ENCODE measurements at regions not wholly inside any gene's neighbourhood (a gene's known extent, or its start where the extent isn't known, plus 50 kb on each side); places are given as distances from the start of the nearest gene placed in this dataset.
A peak's percentile ranks its signal among the peaks of the same experiment; 100 is the strongest.

- DNase-seq (ENCODE audit: unreplicated experiment) = no peak
- TF ChIP-seq, protein P1, sequence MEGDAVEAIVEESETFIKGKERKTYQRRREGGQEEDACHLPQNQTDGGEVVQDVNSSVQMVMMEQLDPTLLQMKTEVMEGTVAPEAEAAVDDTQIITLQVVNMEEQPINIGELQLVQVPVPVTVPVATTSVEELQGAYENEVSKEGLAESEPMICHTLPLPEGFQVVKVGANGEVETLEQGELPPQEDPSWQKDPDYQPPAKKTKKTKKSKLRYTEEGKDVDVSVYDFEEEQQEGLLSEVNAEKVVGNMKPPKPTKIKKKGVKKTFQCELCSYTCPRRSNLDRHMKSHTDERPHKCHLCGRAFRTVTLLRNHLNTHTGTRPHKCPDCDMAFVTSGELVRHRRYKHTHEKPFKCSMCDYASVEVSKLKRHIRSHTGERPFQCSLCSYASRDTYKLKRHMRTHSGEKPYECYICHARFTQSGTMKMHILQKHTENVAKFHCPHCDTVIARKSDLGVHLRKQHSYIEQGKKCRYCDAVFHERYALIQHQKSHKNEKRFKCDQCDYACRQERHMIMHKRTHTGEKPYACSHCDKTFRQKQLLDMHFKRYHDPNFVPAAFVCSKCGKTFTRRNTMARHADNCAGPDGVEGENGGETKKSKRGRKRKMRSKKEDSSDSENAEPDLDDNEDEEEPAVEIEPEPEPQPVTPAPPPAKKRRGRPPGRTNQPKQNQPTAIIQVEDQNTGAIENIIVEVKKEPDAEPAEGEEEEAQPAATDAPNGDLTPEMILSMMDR (IDR thresholded peaks at IDR 0.05; ENCODE audit: unreplicated experiment) = no peak
- Mint-ChIP-seq H3K27ac (ENCODE audit: low read depth, unreplicated experiment) (no peak overlapping the region), H3K4me3 (ENCODE audit: unreplicated experiment) (no peak overlapping the region), H3K9me3 (ENCODE audit: unreplicated experiment) (peaks cover 11% of the 10 kb centered on the region), H3K4me1 (ENCODE audit: insufficient read depth, unreplicated experiment) (no peaks in the 10 kb centered on the region), H3K27me3 (ENCODE audit: insufficient read depth, unreplicated experiment) (no peaks in the 10 kb centered on the region), H3K36me3 (ENCODE audit: insufficient read depth, unreplicated experiment) (no peaks in the 10 kb centered on the region)
- BruUV-seq (replicated peaks) = no TSS peak
- CTCF ChIA-PET = interaction anchor here (0.6 kb wide), 1 partner anchor 84 kb away, joined by 3 read pairs; no protein-coding TSS in a partner anchor
- intact Hi-C loops (cut with micrococcal nuclease) = no loop called here
- POLR2A ChIA-PET = interaction anchor here (0.8 kb wide), 1 partner anchor 20 kb away, joined by 3 read pairs; no protein-coding TSS in a partner anchor
Measured at GRCh38 chr9:107914151-107914550, 424.6 kb upstream of the KLF4 start.

DNA sequence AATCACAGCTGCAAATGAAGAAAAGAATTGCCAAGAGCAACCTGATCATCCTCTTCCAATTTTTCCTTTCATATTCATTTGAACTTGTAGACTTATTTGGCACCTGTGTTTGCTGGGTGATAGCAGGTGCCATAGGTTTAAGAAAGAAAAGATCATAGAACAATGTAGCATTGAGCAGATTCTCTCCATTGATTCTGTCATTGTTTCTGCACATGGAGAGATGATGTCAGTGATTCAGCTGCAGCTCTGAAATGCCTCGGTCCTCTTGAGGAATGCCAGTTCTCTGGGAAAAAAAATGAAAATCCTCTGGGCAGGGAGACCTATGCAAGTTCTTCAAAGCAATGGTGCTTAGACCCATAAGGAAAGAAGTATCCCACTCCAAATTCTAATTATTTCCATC lies 418.1 kb upstream of the KLF4 start:
- Mint-ChIP-seq H3K36me3 (ENCODE audit: insufficient read depth, unreplicated experiment) (no peaks in the 10 kb centered on the region), H3K4me3 (ENCODE audit: unreplicated experiment) (no peak overlapping the region), H3K27me3 (ENCODE audit: insufficient read depth, unreplicated experiment) (no peaks in the 10 kb centered on the region), H3K4me1 (ENCODE audit: insufficient read depth, unreplicated experiment) (no peaks in the 10 kb centered on the region), H3K9me3 (ENCODE audit: unreplicated experiment) (peaks cover 8% of the 10 kb centered on the region), H3K27ac (ENCODE audit: low read depth, unreplicated experiment) (no peak overlapping the region)
- ChIA-PET POLR2A (interaction anchor here (0.6 kb wide), 1 partner anchor 49 kb away, joined by 3 read pairs; no protein-coding TSS in a partner anchor), CTCF (no interaction called here)
- DNase-seq (ENCODE audit: unreplicated experiment) = no peak
- intact Hi-C loops (cut with micrococcal nuclease) = no loop called here
- TF ChIP-seq, protein P1 (IDR thresholded peaks at IDR 0.05; ENCODE audit: unreplicated experiment) = no peak
- BruUV-seq (replicated peaks) = no TSS peak

DNA sequence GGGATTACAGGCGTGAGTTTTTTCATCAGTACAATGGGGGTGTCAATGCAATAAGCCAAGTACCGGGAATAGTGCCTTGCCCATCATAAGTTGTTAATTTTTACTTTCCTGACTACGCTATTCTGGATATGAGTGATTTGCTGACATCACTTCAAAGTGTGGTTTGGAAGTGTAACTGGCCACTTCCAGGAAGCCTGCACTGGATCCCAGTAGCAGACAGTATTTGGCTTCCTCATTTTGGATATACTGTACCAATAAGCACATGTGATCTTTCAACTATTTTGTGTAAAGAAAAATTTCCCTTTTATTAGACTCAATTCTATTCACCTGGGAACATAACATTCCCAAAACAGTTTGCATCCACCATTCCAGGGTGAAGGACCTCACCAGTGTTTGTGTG lies 417.7 kb upstream of the KLF4 start:
- TF ChIP-seq, protein P1 (IDR thresholded peaks at IDR 0.05; ENCODE audit: unreplicated experiment) = no peak
- Mint-ChIP-seq H3K27ac (ENCODE audit: low read depth, unreplicated experiment) (no peak overlapping the region), H3K4me1 (ENCODE audit: insufficient read depth, unreplicated experiment) (no peaks in the 10 kb centered on the region), H3K27me3 (ENCODE audit: insufficient read depth, unreplicated experiment) (no peaks in the 10 kb centered on the region), H3K9me3 (ENCODE audit: unreplicated experiment) (peaks cover 4% of the 10 kb centered on the region), H3K4me3 (ENCODE audit: unreplicated experiment) (no peak overlapping the region), H3K36me3 (ENCODE audit: insufficient read depth, unreplicated experiment) (no peaks in the 10 kb centered on the region)
- BruUV-seq (replicated peaks) = no TSS peak
- POLR2A ChIA-PET = no interaction called here
- CTCF ChIA-PET = no interaction called here
- intact Hi-C loops (cut with micrococcal nuclease) = no loop called here
- no peak for DNase-seq (ENCODE audit: unreplicated experiment)

- Mint-ChIP-seq H3K27me3 (ENCODE audit: insufficient read depth, unreplicated experiment) (no peaks in the 10 kb centered on the region), H3K4me1 (ENCODE audit: insufficient read depth, unreplicated experiment) (no peaks in the 10 kb centered on the region), H3K27ac (ENCODE audit: low read depth, unreplicated experiment) (peak overlapping the region; percentile 63), H3K36me3 (ENCODE audit: insufficient read depth, unreplicated experiment) (no peaks in the 10 kb centered on the region), H3K4me3 (ENCODE audit: unreplicated experiment) (no peak overlapping the region), H3K9me3 (ENCODE audit: unreplicated experiment) (no peaks in the 10 kb centered on the region)
- TF ChIP-seq, protein P1 (IDR thresholded peaks at IDR 0.05; ENCODE audit: unreplicated experiment) = no peak
- no peak for DNase-seq (ENCODE audit: unreplicated experiment)
- intact Hi-C loops (cut with micrococcal nuclease) = no loop called here
- ChIA-PET POLR2A (no interaction called here), CTCF (interaction anchor here (0.8 kb wide), 1 partner anchor 1044 kb away, joined by 4 read pairs; no protein-coding TSS in a partner anchor)
- BruUV-seq (replicated peaks) = no TSS peak
Measured at GRCh38 chr9:107906074-107906473, 416.5 kb upstream of the KLF4 start.
